SK-N-SH (cell line): ENCODE measurements at regions not wholly inside any gene's neighbourhood (a gene's known extent, or its start where the extent isn't known, plus 50 kb on each side); places are given as distances from the start of the nearest gene placed in this dataset.

Source experiments
- CTCF ChIA-PET: fragments of 300-600, 350-600 bp; formaldehyde crosslinking; extraction: SDS; loops from one replicate; lab custom pipeline; 2021; lab: Yijun Ruan, JAX
- POLR2A ChIA-PET: fragments of 350-600 bp; sonication (Branson Sonifier 250); formaldehyde crosslinking; extraction: SDS; loops from one replicate; lab custom pipeline; 2020; ENCODE audit warnings: antibody characterized with exemption, inconsistent platforms; lab: Yijun Ruan, JAX
- DNase-seq: peaks from one replicate; pipeline ENCODE4 v3.0.0; 2012
- H2AFZ ChIP-seq: fragments of 200-600 bp; sonication (generic); 2 replicates; pipeline ENCODE4 v1.8.1; 2016; ENCODE audit warnings: antibody characterized with exemption, mild to moderate bottlenecking, low read depth
- H3F3A ChIP-seq: fragments of 200-600 bp; sonication (generic); replicated peaks from 2 replicates; pipeline ENCODE3; 2016; ENCODE audit warnings: antibody characterized with exemption, mild to moderate bottlenecking; ENCODE audit not compliant: insufficient read depth
- H3K27ac ChIP-seq, 2 experiments: fragments of 200-500 bp in 1 of 2; fragments of 200-600 bp in 1 of 2; sonication (Bioruptor generic) in 1 of 2; sonication (generic), shearing (Covaris generic) in 1 of 2; 2 replicates each; pipeline versions ENCODE4 v1.5.1 to v1.6.1; 2014 to 2016; ENCODE audit warnings: low read depth in 2 of 2, inconsistent platforms in 1 of 2, low read length in 1 of 2, mild to moderate bottlenecking in 1 of 2, mixed read lengths in 1 of 2
- H3K27me3 ChIP-seq: fragments of 200-600 bp; sonication (generic), shearing (Covaris generic); 2 replicates; pipeline ENCODE4 v1.6.1; 2016; ENCODE audit warnings: mixed run types; ENCODE audit not compliant: insufficient read depth
- H3K36me3 ChIP-seq, 2 experiments: fragments of 200-500 bp in 1 of 2; fragments of 200-600 bp in 1 of 2; sonication (Bioruptor generic) in 1 of 2; sonication (generic) in 1 of 2; replicated peaks in 1 of 2; 2 replicates each; pipeline versions ENCODE3 to v1.5.1; 2014 to 2016; ENCODE audit warnings: low read length in 1 of 2, mild to moderate bottlenecking in 1 of 2; ENCODE audit not compliant: insufficient read depth in 2 of 2, control insufficient read depth in 1 of 2
- H3K4me1 ChIP-seq, 2 experiments: fragments of 200-500 bp in 1 of 2; fragments of 200-600 bp in 1 of 2; sonication (Bioruptor generic) in 1 of 2; sonication (generic), shearing (Covaris generic) in 1 of 2; 2 replicates each; pipeline versions ENCODE4 v1.5.1 to v1.6.1; 2014 to 2016; ENCODE audit warnings: low read depth in 1 of 2, low read length in 1 of 2, mixed run types in 1 of 2; ENCODE audit not compliant: insufficient read depth in 2 of 2, control insufficient read depth in 1 of 2
- H3K4me2 ChIP-seq: fragments of 200-600 bp; sonication (generic), shearing (Covaris generic); 2 replicates; pipeline ENCODE4 v1.6.1; 2017; ENCODE audit warnings: mixed run types
- H3K4me3 ChIP-seq, 2 experiments: fragments of 200-500 bp in 1 of 2; fragments of 200-600 bp in 1 of 2; sonication (Bioruptor generic) in 1 of 2; sonication (generic), shearing (Covaris generic) in 1 of 2; 2 replicates each; pipeline versions ENCODE4 v1.5.1 to v1.8.1; 2014 to 2016; ENCODE audit warnings: low read depth in 2 of 2, inconsistent platforms in 1 of 2, low read length in 1 of 2, mild to moderate bottlenecking in 1 of 2, mixed read lengths in 1 of 2, moderate library complexity in 1 of 2
- H3K79me2 ChIP-seq: fragments of 200-600 bp; sonication (generic); 2 replicates; pipeline ENCODE4 v1.8.1; 2017; ENCODE audit warnings: mild to moderate bottlenecking; ENCODE audit not compliant: insufficient read depth
- H3K9ac ChIP-seq: fragments of 200-600 bp; sonication (generic); 2 replicates; pipeline ENCODE4 v1.6.1; 2017; ENCODE audit warnings: mixed run types
- H3K9me2 ChIP-seq: fragments of 200-600 bp; sonication (generic); 2 replicates; pipeline ENCODE4 v1.6.1; 2017; ENCODE audit warnings: mixed run types
- H3K9me3 ChIP-seq: fragments of 200-600 bp; sonication (generic); 2 replicates; pipeline ENCODE4 v1.6.1; 2017; ENCODE audit warnings: mixed run types, mild to moderate bottlenecking, moderate library complexity
- H4K20me1 ChIP-seq: fragments of 200-600 bp; sonication (generic); 2 replicates; pipeline ENCODE4 v1.6.1; 2017; ENCODE audit warnings: mild to moderate bottlenecking, mixed run types; ENCODE audit not compliant: insufficient read depth
- CHD2 ChIP-seq: fragments of 150-350 bp; IDR thresholded peaks from 2 replicates; pipeline ENCODE4 v1.6.1; 2018; ENCODE audit warnings: low read length; ENCODE audit not compliant: partially characterized antibody
- ELF1 ChIP-seq: IDR thresholded peaks from 2 replicates; pipeline ENCODE4 v1.4.0; 2012
- FOSL2 ChIP-seq: IDR thresholded peaks from 2 replicates; pipeline ENCODE4 v1.4.0; 2012; ENCODE audit warnings: low read depth, mild to moderate bottlenecking, moderate library complexity, borderline replicate concordance
- FOXJ3 ChIP-seq: sonication (generic); formaldehyde crosslinking; IDR thresholded peaks from 2 replicates; pipeline ENCODE4 v1.5.1; 2020; ENCODE audit warnings: mild to moderate bottlenecking, missing genetic modification reagents
- FOXM1 ChIP-seq: IDR thresholded peaks from 2 replicates; pipeline ENCODE4 v1.4.0; 2012; ENCODE audit warnings: low read depth, mild to moderate bottlenecking
- GABPA ChIP-seq: IDR thresholded peaks from 2 replicates; pipeline ENCODE4 v1.4.0; 2012; ENCODE audit warnings: low read depth, mild to moderate bottlenecking
- JUND ChIP-seq: IDR thresholded peaks from 2 replicates; pipeline ENCODE4 v1.4.0; 2012
- MEF2A ChIP-seq: IDR thresholded peaks from 2 replicates; pipeline ENCODE4 v1.4.0; 2012; ENCODE audit warnings: low read depth, borderline replicate concordance
- MXI1 ChIP-seq: IDR thresholded peaks from 2 replicates; pipeline ENCODE4 v1.6.1; 2012; ENCODE audit warnings: mild to moderate bottlenecking, low read depth, low read length, improper control_type of control experiment
- NFIC ChIP-seq: IDR thresholded peaks from 2 replicates; pipeline ENCODE4 v1.4.0; 2012; ENCODE audit warnings: borderline replicate concordance
- POLR2AphosphoS5 ChIP-seq: IDR thresholded peaks from 2 replicates; pipeline ENCODE4 v1.6.1; 2012; ENCODE audit warnings: low read depth, low read length
- RCOR1 ChIP-seq: fragments of 150-350 bp; IDR thresholded peaks from 2 replicates; pipeline ENCODE4 v1.6.1; 2017; ENCODE audit warnings: antibody characterized with exemption, low read length
- RFX5 ChIP-seq: IDR thresholded peaks from 2 replicates; pipeline ENCODE4 v1.6.1; 2012; ENCODE audit warnings: mild to moderate bottlenecking, improper control_type of control experiment, low read length
- RXRA ChIP-seq: IDR thresholded peaks from 2 replicates; pipeline ENCODE4 v1.4.0; 2012; ENCODE audit warnings: low read depth, mild to moderate bottlenecking, borderline replicate concordance
- TAF1 ChIP-seq: IDR thresholded peaks from 2 replicates; pipeline ENCODE4 v1.6.1; 2012; ENCODE audit warnings: low read depth, mild to moderate bottlenecking, low read length, moderate library complexity, borderline replicate concordance
- TEAD4 ChIP-seq: IDR thresholded peaks from 2 replicates; pipeline ENCODE4 v1.4.0; 2012; ENCODE audit warnings: mild to moderate bottlenecking, borderline replicate concordance; ENCODE audit not compliant: insufficient read depth
- ZBTB33 ChIP-seq: IDR thresholded peaks from 2 replicates; pipeline ENCODE4 v1.4.0; 2012; ENCODE audit warnings: low read depth, borderline replicate concordance
- WGBS: methylation state at CpG from one replicate; pipeline ENCODE4 v1.1.6; 2017; ENCODE audit warnings: low lambda C conversion rate; 5-methylcytosine and 5-hydroxymethylcytosine counted together
- TF ChIP-seq, protein P1 (sequence below): fragments of 200-600 bp; sonication (generic); IDR thresholded peaks from 2 replicates; pipeline ENCODE4 v1.6.1; 2017; ENCODE audit warnings: antibody characterized with exemption, mild to moderate bottlenecking, moderate library complexity
- TF ChIP-seq, protein P2 (sequence below): IDR thresholded peaks from 2 replicates; pipeline ENCODE4 v1.4.0; 2012; ENCODE audit warnings: low read depth, borderline replicate concordance

- Histone ChIP-seq H3K9me2 (no peaks in the 10 kb centered on the region), H4K20me1 (no peaks in the 10 kb centered on the region), H3K27ac (no peak overlapping the region), H3K4me2 (no peak overlapping the region), H3K4me1 (peaks cover 0 to 10% of the 10 kb centered on the region in 2 experiments; a peak in 1 of 4 replicates), H3K4me3 (no peak overlapping the region), H3K79me2 (no peaks in the 10 kb centered on the region), H3K27me3 (peaks cover 6% of the 10 kb centered on the region; the same call in 1 of the 2 replicates), H3F3A (no peaks in the 10 kb centered on the region), H2AFZ (no peak overlapping the region), H3K36me3 (no peaks in the 10 kb centered on the region), H3K9ac (no peak overlapping the region), H3K9me3 (no peaks in the 10 kb centered on the region)
- 42% methylated on average over 4 of the region's 4 CpGs for WGBS
- TF ChIP-seq MEF2A (no peak), TAF1 (no peak), RXRA (no peak), FOXM1 (no peak), FOSL2 (no peak), TEAD4 (no peak), POLR2AphosphoS5 (no peak), MXI1 (no peak), NFIC (no peak)
- TF ChIP-seq, protein P1, sequence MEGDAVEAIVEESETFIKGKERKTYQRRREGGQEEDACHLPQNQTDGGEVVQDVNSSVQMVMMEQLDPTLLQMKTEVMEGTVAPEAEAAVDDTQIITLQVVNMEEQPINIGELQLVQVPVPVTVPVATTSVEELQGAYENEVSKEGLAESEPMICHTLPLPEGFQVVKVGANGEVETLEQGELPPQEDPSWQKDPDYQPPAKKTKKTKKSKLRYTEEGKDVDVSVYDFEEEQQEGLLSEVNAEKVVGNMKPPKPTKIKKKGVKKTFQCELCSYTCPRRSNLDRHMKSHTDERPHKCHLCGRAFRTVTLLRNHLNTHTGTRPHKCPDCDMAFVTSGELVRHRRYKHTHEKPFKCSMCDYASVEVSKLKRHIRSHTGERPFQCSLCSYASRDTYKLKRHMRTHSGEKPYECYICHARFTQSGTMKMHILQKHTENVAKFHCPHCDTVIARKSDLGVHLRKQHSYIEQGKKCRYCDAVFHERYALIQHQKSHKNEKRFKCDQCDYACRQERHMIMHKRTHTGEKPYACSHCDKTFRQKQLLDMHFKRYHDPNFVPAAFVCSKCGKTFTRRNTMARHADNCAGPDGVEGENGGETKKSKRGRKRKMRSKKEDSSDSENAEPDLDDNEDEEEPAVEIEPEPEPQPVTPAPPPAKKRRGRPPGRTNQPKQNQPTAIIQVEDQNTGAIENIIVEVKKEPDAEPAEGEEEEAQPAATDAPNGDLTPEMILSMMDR: no peak
- TF ChIP-seq, protein P2, sequence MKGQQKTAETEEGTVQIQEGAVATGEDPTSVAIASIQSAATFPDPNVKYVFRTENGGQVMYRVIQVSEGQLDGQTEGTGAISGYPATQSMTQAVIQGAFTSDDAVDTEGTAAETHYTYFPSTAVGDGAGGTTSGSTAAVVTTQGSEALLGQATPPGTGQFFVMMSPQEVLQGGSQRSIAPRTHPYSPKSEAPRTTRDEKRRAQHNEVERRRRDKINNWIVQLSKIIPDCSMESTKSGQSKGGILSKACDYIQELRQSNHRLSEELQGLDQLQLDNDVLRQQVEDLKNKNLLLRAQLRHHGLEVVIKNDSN: no peak
- DNase-seq: no peak
- ChIA-PET POLR2A (no interaction called here), CTCF (interaction anchor here (1.5 kb wide), 1 partner anchor 8 kb away, joined by 3 read pairs; no protein-coding TSS in a partner anchor)
Measured at GRCh38 chr11:39177678-39178077, 2281.8 kb downstream of the LRRC4C start.

DNA sequence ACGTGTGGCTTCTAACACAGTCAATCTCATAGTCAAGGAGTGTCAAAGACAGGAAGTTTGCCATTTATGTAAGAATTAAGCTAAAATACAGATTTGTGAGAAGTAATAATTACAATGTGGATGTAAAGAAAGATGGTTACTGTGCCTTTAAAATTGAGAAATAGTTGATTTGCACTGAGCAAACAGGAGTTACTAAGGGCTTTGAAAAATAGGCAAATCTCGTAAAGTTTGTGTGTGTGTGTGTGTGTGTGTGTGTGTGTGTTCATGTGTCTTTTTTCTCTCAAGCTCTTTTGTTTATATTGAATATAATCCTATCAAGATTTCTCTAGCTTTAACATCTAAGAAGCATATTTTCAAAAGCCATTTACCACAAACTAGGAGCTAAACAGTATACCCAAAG is 2284.5 kb downstream of the LRRC4C start:
- Histone ChIP-seq H3K27ac (no peak overlapping the region), H3K79me2 (no peaks in the 10 kb centered on the region), H3K9me3 (no peaks in the 10 kb centered on the region), H3K36me3 (no peaks in the 10 kb centered on the region), H2AFZ (no peak overlapping the region), H3K4me2 (no peak overlapping the region), H4K20me1 (no peaks in the 10 kb centered on the region), H3K27me3 (peaks cover 6% of the 10 kb centered on the region; the same call in 1 of the 2 replicates), H3K4me1 (peaks cover 0 to 10% of the 10 kb centered on the region in 2 experiments; a peak in 1 of 4 replicates), H3K4me3 (no peak overlapping the region), H3K9ac (no peak overlapping the region), H3K9me2 (no peaks in the 10 kb centered on the region)
- POLR2A ChIA-PET: no interaction called here
- CTCF ChIA-PET: no interaction called here
- WGBS: 0% methylated on average over 2 of the region's 2 CpGs
- no peak for DNase-seq
- no peak for TF ChIP-seq TAF1
- TF ChIP-seq NFIC: no peak
- no peak for TF ChIP-seq FOXJ3 (CRISPR knock-in tag)
- no peak for TF ChIP-seq ZBTB33
- no peak for TF ChIP-seq RCOR1
- TF ChIP-seq, protein P2: no peak
- TF ChIP-seq CHD2: no peak
- TF ChIP-seq GABPA: no peak
- TF ChIP-seq FOXM1: no peak
- no peak for TF ChIP-seq JUND
- no peak for TF ChIP-seq POLR2AphosphoS5
- TF ChIP-seq RFX5: no peak
- TF ChIP-seq ELF1: no peak
- TF ChIP-seq, all 33 proteins: peak for 0
- no peaks in the 10 kb centered on the region for H3F3A ChIP-seq
